GM20000 (cell line): ENCODE measurements at regions not wholly inside any gene's neighbourhood (a gene's known extent, or its start where the extent isn't known, plus 50 kb on each side); places are given as distances from the start of the nearest gene placed in this dataset.
"Not testable (repeated sequence)": the region's sequence is repeated elsewhere in the genome, so short reads cannot be mapped to it uniquely, and the experiment has no call there.

Experiments
- DNase-seq: peaks from one replicate; pipeline ENCODE4 v3.0.0; 2012; ENCODE audit warnings: low spot score
- TF ChIP-seq, protein P1 (sequence below): IDR thresholded peaks from 2 replicates; pipeline ENCODE4 v1.5.1; 2012; ENCODE audit warnings: mild to moderate bottlenecking, control low read depth; ENCODE audit errors: extremely low read depth, missing control alignments

DNA sequence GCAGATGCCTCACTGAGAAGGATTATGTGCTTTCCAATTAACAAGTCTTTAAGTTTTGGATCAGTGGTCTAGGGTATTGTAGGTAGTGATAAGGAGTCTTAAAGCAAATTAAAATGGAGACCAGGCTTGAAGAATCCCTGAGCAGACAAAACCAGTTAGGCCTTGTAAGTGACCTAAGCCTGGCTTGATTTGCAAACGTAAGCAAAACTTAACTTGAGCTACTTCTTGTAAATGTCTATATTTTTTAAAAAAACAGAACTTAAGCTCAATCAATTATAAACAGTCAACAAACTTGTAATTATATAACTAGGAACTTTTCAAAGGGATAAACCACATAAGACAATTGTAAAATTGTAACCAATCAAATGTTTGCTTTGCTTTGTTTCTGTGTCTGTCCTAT is 72.7 kb upstream of the NALF2 start:
- no peak for DNase-seq
- TF ChIP-seq, protein P1, sequence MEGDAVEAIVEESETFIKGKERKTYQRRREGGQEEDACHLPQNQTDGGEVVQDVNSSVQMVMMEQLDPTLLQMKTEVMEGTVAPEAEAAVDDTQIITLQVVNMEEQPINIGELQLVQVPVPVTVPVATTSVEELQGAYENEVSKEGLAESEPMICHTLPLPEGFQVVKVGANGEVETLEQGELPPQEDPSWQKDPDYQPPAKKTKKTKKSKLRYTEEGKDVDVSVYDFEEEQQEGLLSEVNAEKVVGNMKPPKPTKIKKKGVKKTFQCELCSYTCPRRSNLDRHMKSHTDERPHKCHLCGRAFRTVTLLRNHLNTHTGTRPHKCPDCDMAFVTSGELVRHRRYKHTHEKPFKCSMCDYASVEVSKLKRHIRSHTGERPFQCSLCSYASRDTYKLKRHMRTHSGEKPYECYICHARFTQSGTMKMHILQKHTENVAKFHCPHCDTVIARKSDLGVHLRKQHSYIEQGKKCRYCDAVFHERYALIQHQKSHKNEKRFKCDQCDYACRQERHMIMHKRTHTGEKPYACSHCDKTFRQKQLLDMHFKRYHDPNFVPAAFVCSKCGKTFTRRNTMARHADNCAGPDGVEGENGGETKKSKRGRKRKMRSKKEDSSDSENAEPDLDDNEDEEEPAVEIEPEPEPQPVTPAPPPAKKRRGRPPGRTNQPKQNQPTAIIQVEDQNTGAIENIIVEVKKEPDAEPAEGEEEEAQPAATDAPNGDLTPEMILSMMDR: no peak

DNA sequence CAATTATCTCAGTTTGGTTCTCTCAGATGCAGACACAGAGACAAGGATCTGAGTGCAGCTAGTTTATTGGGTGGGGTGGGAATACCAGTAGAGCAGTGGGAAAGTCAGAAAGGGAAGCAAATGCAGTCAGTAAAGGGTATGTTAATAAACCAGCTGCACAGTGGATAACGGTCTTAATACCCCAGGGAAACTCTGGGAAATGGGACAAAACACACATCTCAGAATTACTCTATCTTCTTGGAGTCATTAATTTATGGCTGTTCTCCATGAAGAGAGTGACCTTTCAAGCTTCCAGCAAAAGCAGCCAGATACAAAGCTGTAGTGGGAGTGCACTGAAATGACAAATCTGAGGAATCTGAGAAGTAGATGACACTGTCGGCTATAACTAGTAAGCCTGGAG is 73.3 kb upstream of the NALF2 start:
- TF ChIP-seq, protein P1: no peak
- no peak for DNase-seq

DNA sequence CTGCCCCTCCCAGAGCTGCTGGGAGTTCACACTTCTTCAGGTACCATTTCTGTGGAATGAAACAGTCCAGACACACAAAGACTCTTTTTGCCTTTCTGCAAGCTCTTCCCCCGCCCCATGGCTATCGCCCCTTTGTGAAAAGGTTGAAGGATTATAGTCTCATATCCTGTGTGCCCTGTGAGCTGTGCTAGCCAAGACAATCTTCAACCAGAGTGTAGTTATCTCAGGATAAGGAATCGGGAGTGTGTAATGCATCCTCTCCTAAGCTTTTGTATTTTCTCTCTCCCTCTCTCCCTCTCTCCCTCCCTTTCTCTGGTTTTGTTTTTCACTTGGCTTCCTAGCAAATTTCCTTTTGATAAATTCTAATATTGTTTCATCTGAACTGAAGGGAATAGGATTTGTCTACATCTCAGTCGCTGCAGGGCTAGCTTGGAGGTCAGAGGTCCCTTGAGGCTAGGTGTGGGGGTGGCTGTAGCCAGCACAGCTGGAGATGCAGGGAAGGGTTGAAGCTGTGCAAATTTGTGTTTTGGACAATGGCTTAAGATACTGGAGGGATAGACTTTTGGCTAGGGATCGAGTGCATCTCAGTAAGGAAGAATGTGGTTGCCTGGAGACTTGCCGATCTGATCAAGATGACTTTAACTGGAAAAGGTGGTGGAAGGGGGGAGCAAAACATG is 74.6 kb upstream of the NALF2 start:
- TF ChIP-seq, protein P1: no peak
- DNase-seq: no peak

DNA sequence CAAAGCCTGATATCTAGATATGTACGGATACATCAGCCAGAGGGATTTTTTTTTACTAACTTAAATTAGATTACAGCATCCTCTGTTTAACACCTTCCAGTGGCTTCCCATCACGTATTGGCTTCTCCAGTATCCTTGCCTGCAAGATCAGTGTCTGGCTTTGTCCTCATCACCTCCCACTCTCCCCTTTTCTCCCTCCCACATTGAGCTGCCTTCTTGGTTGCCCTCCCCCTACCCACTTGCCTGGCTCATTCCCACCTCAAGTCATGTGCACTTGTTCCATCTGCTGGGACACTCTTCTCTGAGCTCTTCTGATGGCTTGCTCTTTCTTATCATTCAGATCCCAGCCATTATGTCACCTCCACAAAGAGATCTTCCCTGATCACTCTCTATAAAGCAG is 75.9 kb upstream of the NALF2 start:
- TF ChIP-seq, protein P1: no peak
- DNase-seq: no peak

DNA sequence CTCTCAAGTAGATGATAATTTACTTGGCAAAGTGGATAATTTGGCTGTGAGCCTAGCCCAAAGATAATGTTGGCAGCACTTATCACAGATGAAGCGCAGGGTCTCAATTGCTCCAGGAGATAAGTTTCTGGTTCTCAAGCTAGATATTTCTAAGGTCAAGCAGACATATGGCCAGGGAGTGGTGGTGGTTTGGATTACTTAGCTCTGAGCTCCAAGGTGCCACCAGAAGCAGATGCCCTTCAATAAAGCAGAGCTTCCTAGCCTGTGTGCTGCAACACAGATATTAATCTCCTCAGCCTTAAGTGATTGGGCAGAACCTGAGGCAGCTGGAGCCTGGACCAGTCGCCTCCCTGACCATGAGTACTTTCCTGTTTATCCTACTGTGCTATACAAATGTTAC is 79.2 kb upstream of the NALF2 start:
- DNase-seq: no peak
- TF ChIP-seq, protein P1: no peak

DNA sequence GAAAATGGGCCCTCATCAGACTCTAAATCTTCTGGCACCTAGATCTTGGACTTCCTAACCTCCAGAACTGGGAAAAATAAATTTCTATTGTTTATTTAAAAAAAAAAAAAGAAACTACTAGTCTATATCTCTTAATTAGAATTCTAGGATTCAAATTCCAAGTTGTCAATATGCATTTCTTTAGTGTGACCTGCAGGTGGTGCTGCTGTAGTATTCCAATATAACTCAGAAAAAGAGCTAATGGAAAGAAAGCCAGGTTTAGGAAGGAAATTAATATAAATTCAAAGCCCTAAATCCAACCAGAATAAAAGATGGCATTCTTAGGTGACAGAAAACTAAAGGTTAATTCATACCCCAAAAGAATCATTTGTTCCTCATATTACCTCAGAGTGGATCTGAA is 80.0 kb upstream of the NALF2 start:
- DNase-seq: no peak
- TF ChIP-seq, protein P1: no peak

DNA sequence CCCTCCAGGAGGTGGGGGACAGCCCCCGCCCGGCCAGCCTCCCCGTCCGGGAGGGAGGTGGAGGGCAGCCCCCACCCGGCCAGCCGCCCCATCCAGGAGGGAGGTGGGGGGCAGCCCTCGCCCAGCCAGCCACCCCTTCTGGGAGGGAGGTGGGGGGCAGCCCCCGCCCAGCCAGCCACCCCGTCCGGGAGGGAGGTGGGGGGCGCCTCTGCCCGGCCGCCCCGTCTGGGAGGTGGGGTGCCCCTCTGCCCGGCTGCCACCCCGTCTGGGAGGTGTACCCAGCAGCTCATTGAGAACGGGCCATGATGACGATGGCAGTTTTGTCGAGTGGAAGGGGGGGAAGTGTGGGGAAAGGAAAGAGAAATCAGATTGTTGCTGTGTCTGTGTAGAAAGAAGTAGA is 81.9 kb upstream of the NALF2 start:
- not testable (repeated sequence) for DNase-seq

DNA sequence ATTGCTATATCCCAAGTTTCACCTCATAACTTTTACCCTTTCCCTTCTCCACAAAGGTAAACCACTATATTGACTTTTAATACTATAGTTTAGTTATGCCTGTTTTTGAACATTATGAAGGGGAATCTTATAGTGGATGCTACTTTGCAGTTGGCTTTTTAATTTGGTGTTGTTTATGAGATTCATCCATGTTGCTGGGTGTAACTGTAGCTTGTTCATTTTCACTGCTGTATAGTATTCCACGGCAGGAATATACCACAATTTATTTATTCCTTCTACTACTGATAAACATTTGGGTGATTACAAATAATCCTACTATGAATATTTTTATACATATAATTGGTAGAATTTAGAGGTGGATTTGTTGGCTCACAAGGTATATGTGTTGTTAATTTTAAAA is 88.4 kb upstream of the NALF2 start:
- no peak for DNase-seq
- TF ChIP-seq, protein P1: no peak
